Testis (tissue), 2 donors: ENCODE measurements at regions not wholly inside any gene's neighbourhood (a gene's known extent, or its start where the extent isn't known, plus 50 kb on each side); places are given as distances from the start of the nearest gene placed in this dataset.

ENCODE experiments used
- DNase-seq: peaks from one replicate; pipeline ENCODE4 v3.0.0-alpha.2; 2019
- H3K27ac ChIP-seq, 2 donors: fragments of 200-600 bp; sonication (generic); one replicate each; pipeline ENCODE4 v1.5.1; 2019
- H3K27me3 ChIP-seq: fragments of 200-600 bp; sonication (generic); one replicate; pipeline ENCODE4 v1.5.1; 2019
- H3K36me3 ChIP-seq: fragments of 200-600 bp; sonication (generic); one replicate; pipeline ENCODE4 v1.5.1; 2017; ENCODE audit warnings: low read depth; ENCODE audit errors: missing control alignments
- H3K4me1 ChIP-seq: fragments of 200-600 bp; sonication (generic); one replicate; pipeline ENCODE4 v1.5.1; 2019
- H3K4me3 ChIP-seq, 2 donors: fragments of 200-600 bp; sonication (generic); one replicate each; pipeline ENCODE4 v1.5.1; 2017 to 2019
- H3K9me3 ChIP-seq: fragments of 200-600 bp; sonication (generic); one replicate; pipeline ENCODE4 v1.5.1; 2017
- POLR2A ChIP-seq: fragments of 450-650 bp; IDR thresholded peaks from one replicate; pipeline ENCODE4 v1.6.1; 2017; ENCODE audit warnings: antibody characterized with exemption, mild to moderate bottlenecking, moderate library complexity
- WGBS, 2 donors: methylation state at CpG; one replicate each; pipeline ENCODE4 v1.1.5; 2018; 5-methylcytosine and 5-hydroxymethylcytosine counted together
- intact Hi-C: fragments of 100-400 bp; cut with DNase I; formaldehyde crosslinking; loops from one replicate; pipeline ENCODE4 v1.15.1; 2023; ENCODE audit warnings: low total_unique reads
- TF ChIP-seq, protein P1 (sequence below), 3 experiments: fragments of 450-650 bp in 2 of 3; fragments of 200-600 bp in 1 of 3; sonication (generic) in 1 of 3; IDR thresholded peaks; one replicate each; pipeline ENCODE4 v1.5.1; 2016 to 2019; ENCODE audit warnings: antibody characterized with exemption in 3 of 3, mild to moderate bottlenecking in 2 of 3, moderate library complexity in 1 of 3

GRCh38 chr16:80489173-80489572 lies 51.6 kb upstream of the DYNLRB2 start:
- TF ChIP-seq POLR2A: no peak
- TF ChIP-seq, protein P1, sequence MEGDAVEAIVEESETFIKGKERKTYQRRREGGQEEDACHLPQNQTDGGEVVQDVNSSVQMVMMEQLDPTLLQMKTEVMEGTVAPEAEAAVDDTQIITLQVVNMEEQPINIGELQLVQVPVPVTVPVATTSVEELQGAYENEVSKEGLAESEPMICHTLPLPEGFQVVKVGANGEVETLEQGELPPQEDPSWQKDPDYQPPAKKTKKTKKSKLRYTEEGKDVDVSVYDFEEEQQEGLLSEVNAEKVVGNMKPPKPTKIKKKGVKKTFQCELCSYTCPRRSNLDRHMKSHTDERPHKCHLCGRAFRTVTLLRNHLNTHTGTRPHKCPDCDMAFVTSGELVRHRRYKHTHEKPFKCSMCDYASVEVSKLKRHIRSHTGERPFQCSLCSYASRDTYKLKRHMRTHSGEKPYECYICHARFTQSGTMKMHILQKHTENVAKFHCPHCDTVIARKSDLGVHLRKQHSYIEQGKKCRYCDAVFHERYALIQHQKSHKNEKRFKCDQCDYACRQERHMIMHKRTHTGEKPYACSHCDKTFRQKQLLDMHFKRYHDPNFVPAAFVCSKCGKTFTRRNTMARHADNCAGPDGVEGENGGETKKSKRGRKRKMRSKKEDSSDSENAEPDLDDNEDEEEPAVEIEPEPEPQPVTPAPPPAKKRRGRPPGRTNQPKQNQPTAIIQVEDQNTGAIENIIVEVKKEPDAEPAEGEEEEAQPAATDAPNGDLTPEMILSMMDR (IDR thresholded peaks at IDR 0.05): no peak
- Histone ChIP-seq H3K27ac (no peak overlapping the region), H3K9me3 (no peaks in the 10 kb centered on the region), H3K36me3 (no peaks in the 10 kb centered on the region), H3K4me3 (no peak overlapping the region), H3K4me1 (no peaks in the 10 kb centered on the region), H3K27me3 (no peaks in the 10 kb centered on the region)
- 95 to 100% methylated on average over 1 of the region's 1 CpG for WGBS, 2 donors
- DNase-seq: no peak
- intact Hi-C loops: no loop called here

DNA sequence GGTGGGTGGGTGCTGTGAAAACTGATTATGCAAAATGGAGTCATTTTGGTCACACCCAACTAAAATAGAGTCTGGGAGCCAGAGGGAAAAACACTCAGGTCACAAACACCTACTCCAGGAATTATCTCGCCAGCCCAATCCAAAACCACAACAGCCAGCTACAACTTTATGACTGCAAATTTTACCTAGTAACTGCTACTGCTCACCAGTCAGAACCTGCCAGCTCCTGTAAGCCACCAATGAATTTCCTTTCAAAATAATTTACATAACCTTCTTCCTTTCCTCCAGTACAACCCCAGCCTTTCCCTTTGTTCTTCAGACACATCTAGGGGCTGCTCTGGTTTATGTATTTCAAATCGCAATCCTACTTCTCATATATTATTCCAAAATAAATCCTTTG lies 52.6 kb upstream of the DYNLRB2 start:
- Histone ChIP-seq H3K36me3 (no peaks in the 10 kb centered on the region), H3K4me1 (no peaks in the 10 kb centered on the region), H3K4me3 (no peak overlapping the region), H3K27ac (no peak overlapping the region), H3K27me3 (no peaks in the 10 kb centered on the region), H3K9me3 (no peaks in the 10 kb centered on the region)
- WGBS, 2 donors: 73 to 92% methylated on average over 2 of the region's 2 CpGs
- intact Hi-C loops: no loop called here
- DNase-seq: no peak
- TF ChIP-seq, protein P1 (IDR thresholded peaks at IDR 0.05): no peak
- no peak for TF ChIP-seq POLR2A

DNA sequence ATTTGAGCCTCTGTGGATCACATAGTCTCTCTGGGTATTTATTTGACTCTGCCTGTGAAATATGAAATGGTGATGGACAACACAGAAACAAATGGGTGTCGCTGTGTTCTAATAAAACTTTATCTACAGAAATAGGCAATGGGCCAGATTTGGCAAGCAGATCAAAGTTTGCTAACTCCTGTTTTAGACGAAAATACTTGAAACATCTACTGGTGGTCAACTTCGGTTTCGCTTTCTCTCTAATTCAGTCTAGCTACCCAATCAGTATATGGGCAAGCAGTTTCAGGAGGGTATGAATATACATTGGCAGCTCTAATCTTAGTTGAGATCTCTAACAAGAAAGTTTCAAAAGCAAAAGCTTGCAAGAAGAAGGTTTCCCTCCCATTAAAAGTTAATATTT lies 60.1 kb upstream of the DYNLRB2 start:
- Histone ChIP-seq H3K4me3 (no peak overlapping the region), H3K36me3 (no peaks in the 10 kb centered on the region), H3K27me3 (no peaks in the 10 kb centered on the region), H3K4me1 (no peaks in the 10 kb centered on the region), H3K27ac (no peak overlapping the region), H3K9me3 (no peaks in the 10 kb centered on the region)
- WGBS, 2 donors: 88 to 91% methylated on average over 4 of the region's 4 CpGs
- TF ChIP-seq, protein P1 (IDR thresholded peaks at IDR 0.05): no peak
- no peak for TF ChIP-seq POLR2A
- no peak for DNase-seq
- intact Hi-C loops: no loop called here

- intact Hi-C loops: no loop called here
These were observed 63.0 kb upstream of the DYNLRB2 start for GRCh38 chr16:80477838-80478237.

DNA sequence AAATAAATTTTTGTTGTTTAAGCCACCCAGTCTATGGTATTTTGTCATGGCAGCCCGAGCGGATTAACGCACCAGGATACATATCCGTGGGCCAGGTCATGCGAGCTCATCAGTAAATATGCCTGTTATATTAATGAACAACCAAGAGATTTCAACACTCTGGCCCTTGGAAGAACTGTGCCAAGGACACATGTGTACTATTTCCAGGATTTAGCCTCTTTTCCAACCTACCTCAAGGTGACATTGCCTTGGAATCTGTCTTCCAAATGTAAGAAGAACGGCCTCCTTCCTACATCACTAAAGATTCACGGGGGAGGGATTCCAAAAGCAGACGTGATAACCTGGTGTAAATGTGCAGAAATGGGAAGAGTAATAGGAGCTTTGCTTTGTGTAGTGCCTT lies 72.8 kb upstream of the DYNLRB2 start:
- no peaks in the 10 kb centered on the region for H3K27me3 ChIP-seq
- no peaks in the 10 kb centered on the region for H3K36me3 ChIP-seq
- no peaks in the 10 kb centered on the region for H3K4me1 ChIP-seq
- TF ChIP-seq, protein P1 (IDR thresholded peaks at IDR 0.05): no peak
- TF ChIP-seq POLR2A: no peak
- 58 to 69% methylated on average over 8 of the region's 8 CpGs for WGBS, 2 donors
- intact Hi-C loops: no loop called here
- no peaks in the 10 kb centered on the region for H3K9me3 ChIP-seq
- no peak overlapping the region for H3K27ac ChIP-seq
- H3K4me3 ChIP-seq: no peak overlapping the region
- no peak for DNase-seq

More at GRCh38 chr16:80477838-80478237, 63.0 kb upstream of the DYNLRB2 start:
- Histone ChIP-seq H3K36me3 (no peaks in the 10 kb centered on the region), H3K27ac (no peak overlapping the region), H3K4me1 (no peaks in the 10 kb centered on the region), H3K27me3 (no peaks in the 10 kb centered on the region), H3K9me3 (no peaks in the 10 kb centered on the region), H3K4me3 (no peak overlapping the region)
- TF ChIP-seq, protein P1 (IDR thresholded peaks at IDR 0.05): no peak
- TF ChIP-seq POLR2A: no peak
- 96% methylated on average over 2 of the region's 2 CpGs for WGBS, 2 donors
- DNase-seq: no peak
